GM21515 (cell line): ENCODE measurements at regions not wholly inside any gene's neighbourhood (a gene's known extent, or its start where the extent isn't known, plus 50 kb on each side); places are given as distances from the start of the nearest gene placed in this dataset.
A peak's percentile ranks its signal among the peaks of the same experiment; 100 is the strongest.
"Not testable (repeated sequence)": the region's sequence is repeated elsewhere in the genome, so short reads cannot be mapped to it uniquely, and the experiment has no call there.

Experiments
- ATAC-seq: cut with Tn5 transposase; IDR thresholded peaks from one replicate; pipeline ENCODE4 v1.9.1; 2021; ENCODE audit not compliant: unreplicated experiment

GRCh38 chr5:96528826-96529474, 95.9 kb upstream of the PCSK1 start:
- no peak for ATAC-seq

GRCh38 chr5:96529559-96529958, 96.5 kb upstream of the PCSK1 start:
- ATAC-seq = no peak

GRCh38 chr5:96530901-96531300, 97.9 kb upstream of the PCSK1 start:
- no peak for ATAC-seq

GRCh38 chr5:96533371-96533770, 100.3 kb upstream of the PCSK1 start:
- ATAC-seq = no peak

- ATAC-seq = no peak
Measured at GRCh38 chr5:96537386-96537785, 104.3 kb upstream of the PCSK1 start.

- no peak for ATAC-seq
Measured at GRCh38 chr5:96538808-96539250, 105.8 kb upstream of the PCSK1 start.

- no peak for ATAC-seq
Measured at GRCh38 chr5:96546120-96546519, 113.1 kb upstream of the PCSK1 start.

GRCh38 chr5:96547486-96547885, 114.4 kb upstream of the PCSK1 start:
- no peak for ATAC-seq

GRCh38 chr5:96548905-96549304, 113.3 kb upstream of the CAST start:
- ATAC-seq = no peak

- not testable (repeated sequence) for ATAC-seq
Measured at GRCh38 chr5:96560857-96561256, 101.3 kb upstream of the CAST start.

GRCh38 chr5:96562614-96563013, 99.6 kb upstream of the CAST start:
- no peak for ATAC-seq

GRCh38 chr5:96563816-96564215, 98.4 kb upstream of the CAST start:
- ATAC-seq = no peak

GRCh38 chr5:96565582-96566265, 96.5 kb upstream of the CAST start:
- ATAC-seq = peak; percentile 77

GRCh38 chr5:96566833-96567587, 95.2 kb upstream of the CAST start:
- no peak for ATAC-seq

GRCh38 chr5:96569332-96569731, 92.8 kb upstream of the CAST start:
- ATAC-seq = no peak

- ATAC-seq = no peak
Measured at GRCh38 chr5:96569770-96570169, 92.4 kb upstream of the CAST start.

GRCh38 chr5:96572864-96573512, 89.2 kb upstream of the CAST start:
- no peak for ATAC-seq

GRCh38 chr5:96573513-96573894, 88.7 kb upstream of the CAST start:
- ATAC-seq = no peak

GRCh38 chr5:96576876-96577275, 85.3 kb upstream of the CAST start:
- no peak for ATAC-seq

GRCh38 chr5:96577909-96578308, 84.3 kb upstream of the CAST start:
- ATAC-seq = no peak

- no peak for ATAC-seq
Measured at GRCh38 chr5:96579711-96580110, 82.5 kb upstream of the CAST start.

GRCh38 chr5:96582343-96582742, 79.8 kb upstream of the CAST start:
- no peak for ATAC-seq
